ENCODE measurements at regions not wholly inside any gene's neighbourhood (a gene's known extent, or its start where the extent isn't known, plus 50 kb on each side); places are given as distances from the start of the nearest gene placed in this dataset.
"Not testable (repeated sequence)": the region's sequence is repeated elsewhere in the genome, so short reads cannot be mapped to it uniquely, and the experiment has no call there.

DNA sequence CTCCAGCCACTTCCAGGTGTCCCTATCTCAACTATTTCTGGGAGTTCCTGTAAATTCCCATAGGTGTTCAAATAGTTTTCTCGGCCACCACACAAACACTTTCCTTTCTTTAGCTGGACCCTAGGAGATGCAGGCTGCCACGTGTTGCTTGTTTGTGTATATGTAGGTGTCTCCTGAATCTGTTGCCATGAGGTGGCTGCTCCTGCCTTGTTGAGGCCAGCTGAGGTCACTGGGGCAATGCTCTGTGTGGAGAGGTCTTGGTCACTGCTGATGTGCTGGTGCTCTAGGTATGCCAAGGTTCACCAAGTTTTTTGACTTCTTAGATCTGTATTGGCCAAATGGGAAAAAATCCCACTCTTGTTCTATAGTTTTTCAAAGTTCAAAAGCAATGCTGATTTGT is 132.5 kb upstream of the CHD1 start:
- H3K27me3 Mint-ChIP-seq (ENCODE audit: low read depth) = peaks cover 5% of the 10 kb centered on the region
- POLR2A ChIA-PET = no interaction called here
- no peaks in the 10 kb centered on the region for H3K9me3 Mint-ChIP-seq (ENCODE audit: insufficient read depth)
- DNase-seq = no peak
- H3K27ac Mint-ChIP-seq = no peak overlapping the region
- H3K36me3 Mint-ChIP-seq (ENCODE audit: low read depth) = no peaks in the 10 kb centered on the region
- H3K4me1 Mint-ChIP-seq (ENCODE audit: low read depth) = no peaks in the 10 kb centered on the region
- CTCF ChIA-PET = interaction anchor here (0.9 to 5.4 kb wide), 15 partner anchors 9 to 292 kb away, joined by 3 to 49 read pairs (median 6); no protein-coding TSS in a partner anchor
- no peak for ATAC-seq
- no peak overlapping the region for H3K4me3 Mint-ChIP-seq

DNA sequence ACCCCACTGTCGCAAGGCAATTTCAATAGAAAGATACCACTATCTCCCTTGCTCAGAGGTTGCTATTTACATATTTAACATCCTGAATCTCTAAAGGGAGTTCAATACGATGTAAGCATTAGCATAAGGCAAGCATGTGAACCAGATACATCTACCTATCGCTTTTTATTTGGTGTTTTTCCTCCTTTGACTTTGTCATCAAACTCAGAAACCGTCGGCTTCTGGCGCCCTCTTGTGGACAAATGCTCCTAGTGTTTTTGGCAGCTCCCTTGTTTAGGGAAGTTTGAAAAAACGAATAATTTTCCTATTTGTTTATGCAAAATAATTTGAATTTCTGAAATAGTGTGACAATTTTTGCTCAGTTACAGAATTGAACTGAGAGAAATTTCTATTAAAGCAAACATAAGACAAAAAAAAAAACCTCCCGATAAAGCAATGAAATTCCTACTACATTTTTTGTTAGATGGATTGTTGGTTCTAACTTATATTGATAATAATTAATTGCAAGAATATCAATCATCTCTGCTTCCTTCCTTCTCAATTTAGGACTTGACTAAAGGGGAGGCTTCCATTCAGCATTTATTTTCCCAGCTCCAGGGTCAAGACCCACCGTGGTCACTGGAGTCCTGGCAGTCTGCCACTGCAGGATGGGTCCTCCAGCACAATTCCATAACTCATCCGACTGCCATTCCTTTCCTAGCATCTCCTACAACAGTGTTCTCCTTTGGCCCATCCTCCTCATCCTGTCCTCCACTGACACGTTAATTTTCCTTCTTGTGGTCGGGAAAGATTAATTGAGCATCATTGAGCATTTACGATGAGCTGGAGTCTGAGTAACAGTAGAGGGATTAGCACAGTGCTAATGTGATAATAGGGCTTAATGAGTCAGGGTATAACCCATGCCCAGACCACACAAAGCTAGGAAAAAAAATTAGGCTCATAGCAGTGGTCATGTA is 131.8 kb upstream of the CHD1 start:
- no peaks in the 10 kb centered on the region for H3K9me3 Mint-ChIP-seq (ENCODE audit: insufficient read depth)
- POLR2A ChIA-PET = interaction anchor here (1.0 kb wide), 1 partner anchor 148 kb away, joined by 4 read pairs; no protein-coding TSS in a partner anchor
- CTCF ChIA-PET = interaction anchor here (0.6 to 5.4 kb wide), 24 partner anchors 10 to 291 kb away, joined by 3 to 49 read pairs (median 5); no protein-coding TSS in a partner anchor
- no peaks in the 10 kb centered on the region for H3K36me3 Mint-ChIP-seq (ENCODE audit: low read depth)
- DNase-seq (peak; percentile 89), ATAC-seq (no peak)
- no peak overlapping the region for H3K4me3 Mint-ChIP-seq
- no peaks in the 10 kb centered on the region for H3K4me1 Mint-ChIP-seq (ENCODE audit: low read depth)
- H3K27me3 Mint-ChIP-seq (ENCODE audit: low read depth) = peaks cover 5% of the 10 kb centered on the region
- H3K27ac Mint-ChIP-seq = no peak overlapping the region

- Mint-ChIP-seq H3K27ac (no peak overlapping the region), H3K9me3 (ENCODE audit: insufficient read depth) (no peaks in the 10 kb centered on the region), H3K4me3 (no peak overlapping the region), H3K27me3 (ENCODE audit: low read depth) (peaks cover 5% of the 10 kb centered on the region), H3K36me3 (ENCODE audit: low read depth) (no peaks in the 10 kb centered on the region), H3K4me1 (ENCODE audit: low read depth) (peaks cover 3% of the 10 kb centered on the region)
- ChIA-PET CTCF (interaction anchor here (0.6 to 5.4 kb wide), 19 partner anchors 11 to 289 kb away, joined by 3 to 49 read pairs (median 6); no protein-coding TSS in a partner anchor), POLR2A (interaction anchor here (1.0 kb wide), 1 partner anchor 147 kb away, joined by 4 read pairs; no protein-coding TSS in a partner anchor)
- ATAC-seq (no peak), DNase-seq (no peak)
Measured at GRCh38 chr5:99059685-99060084, 130.9 kb upstream of the CHD1 start.

DNA sequence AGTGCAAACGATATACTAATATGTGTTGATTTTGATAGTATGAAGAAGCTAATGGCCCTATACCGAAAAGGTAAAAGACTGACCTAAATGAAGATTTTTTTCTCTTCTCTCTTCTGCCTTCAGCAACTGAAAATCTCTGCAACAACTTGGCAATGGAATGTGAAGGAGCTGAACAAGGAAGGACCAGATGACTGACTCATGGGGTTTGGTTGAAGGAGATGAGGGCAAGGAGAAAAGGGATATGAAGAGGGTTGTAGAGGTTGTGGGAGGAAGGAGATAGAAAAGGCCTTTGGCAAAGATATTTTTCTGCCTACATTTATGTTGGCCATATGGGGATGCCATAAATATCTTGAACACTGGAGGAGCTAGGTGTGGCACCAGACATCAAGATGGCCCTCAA is 129.7 kb upstream of the CHD1 start:
- ATAC-seq = no peak
- POLR2A ChIA-PET = interaction anchor here (1.0 kb wide), 1 partner anchor 130 kb away, joined by 5 read pairs; the partner anchor contains the start of gene CHD1
- Mint-ChIP-seq H3K9me3 (ENCODE audit: insufficient read depth) (no peaks in the 10 kb centered on the region), H3K27ac (no peak overlapping the region), H3K4me1 (ENCODE audit: low read depth) (peaks cover 3% of the 10 kb centered on the region), H3K4me3 (no peak overlapping the region), H3K27me3 (ENCODE audit: low read depth) (peaks cover 5% of the 10 kb centered on the region), H3K36me3 (ENCODE audit: low read depth) (no peaks in the 10 kb centered on the region)
- DNase-seq = no peak
- CTCF ChIA-PET = interaction anchor here (0.9 to 5.4 kb wide), 9 partner anchors 13 to 290 kb away, joined by 3 to 49 read pairs (median 4); no protein-coding TSS in a partner anchor

DNA sequence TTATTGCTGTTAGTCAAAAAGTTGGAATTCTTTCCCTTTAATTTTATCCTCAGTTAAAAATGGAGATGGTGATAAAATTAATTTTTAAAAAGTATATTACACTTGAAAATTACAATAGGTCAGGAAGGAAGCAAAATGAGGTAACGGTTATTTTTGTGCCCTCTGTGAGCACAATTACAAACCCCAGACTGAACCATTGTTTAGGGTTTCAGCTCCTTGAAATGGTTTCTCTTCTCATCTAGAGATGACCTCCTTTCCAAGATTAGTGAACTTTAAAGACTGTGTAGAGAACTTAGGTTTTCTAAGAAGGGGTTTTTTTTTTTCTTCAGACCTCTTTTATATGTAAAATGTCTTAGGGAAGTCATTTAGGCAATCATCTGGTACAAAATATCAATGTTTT is 126.2 kb upstream of the CHD1 start:
- ATAC-seq (no peak), DNase-seq (no peak)
- no peaks in the 10 kb centered on the region for H3K9me3 Mint-ChIP-seq (ENCODE audit: insufficient read depth)
- H3K4me3 Mint-ChIP-seq = no peak overlapping the region
- no peak overlapping the region for H3K27ac Mint-ChIP-seq
- H3K4me1 Mint-ChIP-seq (ENCODE audit: low read depth) = peaks cover 3% of the 10 kb centered on the region
- peaks cover 4% of the 10 kb centered on the region for H3K27me3 Mint-ChIP-seq (ENCODE audit: low read depth)
- POLR2A ChIA-PET = no interaction called here
- no peaks in the 10 kb centered on the region for H3K36me3 Mint-ChIP-seq (ENCODE audit: low read depth)
- CTCF ChIA-PET = interaction anchor here (1.3 to 1.7 kb wide), 2 partner anchors 11 to 132 kb away, joined by 3 to 4 read pairs; no protein-coding TSS in a partner anchor

GRCh38 chr5:99045871-99046270 is 117.1 kb upstream of the CHD1 start:
- Mint-ChIP-seq H3K4me3 (no peak overlapping the region), H3K27ac (no peak overlapping the region)

DNA sequence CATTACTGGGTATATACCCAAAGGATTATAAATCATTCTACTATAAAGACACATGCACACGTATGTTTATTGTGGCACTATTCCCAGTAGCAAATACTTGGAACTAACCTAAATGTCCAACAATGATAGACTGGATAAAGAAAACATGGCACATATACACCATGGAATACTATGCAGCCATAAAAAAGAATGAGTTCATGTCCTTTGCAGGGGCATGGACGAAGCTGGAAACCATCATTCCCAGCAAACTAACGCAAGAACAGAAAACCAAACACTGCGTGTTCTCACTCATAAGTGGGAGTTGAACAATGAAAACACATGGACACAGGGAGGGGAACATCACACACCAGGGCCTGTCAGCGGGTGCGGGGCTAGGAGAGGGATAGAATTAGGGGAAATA is 114.5 kb upstream of the CHD1 start:
- peaks cover 30% of the 10 kb centered on the region for H3K9me3 Mint-ChIP-seq (ENCODE audit: insufficient read depth)
- ATAC-seq; H3K27me3 Mint-ChIP-seq (ENCODE audit: low read depth); H3K27ac Mint-ChIP-seq; DNase-seq; H3K4me3 Mint-ChIP-seq: not testable (repeated sequence)
- peaks cover 35% of the 10 kb centered on the region for H3K36me3 Mint-ChIP-seq (ENCODE audit: low read depth)
- CTCF ChIA-PET = interaction anchor here (1.4 kb wide), 1 partner anchor 11 kb away, joined by 3 read pairs; no protein-coding TSS in a partner anchor
- POLR2A ChIA-PET = interaction anchor here (1.1 kb wide), 1 partner anchor 102 kb away, joined by 3 read pairs; no protein-coding TSS in a partner anchor
- H3K4me1 Mint-ChIP-seq (ENCODE audit: low read depth) = peaks cover 12% of the 10 kb centered on the region

More at GRCh38 chr5:99045871-99046270, 117.1 kb upstream of the CHD1 start:
- CTCF ChIA-PET = interaction anchor here (3.0 kb wide), 1 partner anchor 13 kb away, joined by 13 read pairs; no protein-coding TSS in a partner anchor
- DNase-seq (no peak), ATAC-seq (no peak)
- POLR2A ChIA-PET = no interaction called here
- Mint-ChIP-seq H3K27me3 (ENCODE audit: low read depth) (peaks cover 2% of the 10 kb centered on the region), H3K9me3 (ENCODE audit: insufficient read depth) (peaks cover 9% of the 10 kb centered on the region), H3K4me1 (ENCODE audit: low read depth) (no peaks in the 10 kb centered on the region), H3K36me3 (ENCODE audit: low read depth) (peaks cover 15% of the 10 kb centered on the region)

DNA sequence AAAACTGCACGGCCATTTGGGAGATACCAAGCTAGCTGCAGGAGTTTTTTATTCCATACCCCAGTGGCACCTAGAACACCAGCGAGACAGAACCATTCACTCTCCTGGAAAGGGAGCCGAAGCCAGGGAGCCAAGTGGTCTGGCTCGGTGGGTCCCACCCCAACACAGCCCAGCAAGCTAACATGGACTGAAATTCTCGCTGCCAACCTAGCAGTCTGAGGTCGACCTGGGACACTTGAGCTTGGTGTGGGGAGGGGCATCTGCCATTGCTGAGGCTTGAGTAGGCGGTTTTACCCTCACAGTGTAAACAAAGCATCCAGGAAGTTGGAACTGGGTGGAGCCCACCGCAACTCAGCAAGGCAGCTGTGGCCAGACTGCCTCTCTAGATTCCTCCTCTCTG is 108.9 kb upstream of the CHD1 start:
- peaks cover 46% of the 10 kb centered on the region for H3K36me3 Mint-ChIP-seq (ENCODE audit: low read depth)
- no peaks in the 10 kb centered on the region for H3K27me3 Mint-ChIP-seq (ENCODE audit: low read depth)
- peaks cover 55% of the 10 kb centered on the region for H3K4me1 Mint-ChIP-seq (ENCODE audit: low read depth)
- CTCF ChIA-PET = interaction anchor here (1.0 to 1.6 kb wide), 2 partner anchors 22 to 132 kb away, joined by 3 to 9 read pairs; no protein-coding TSS in a partner anchor
- peak overlapping the region; percentile 77 for H3K27ac Mint-ChIP-seq
- ATAC-seq (peak; percentile 68), DNase-seq (peak; percentile 82)
- H3K9me3 Mint-ChIP-seq (ENCODE audit: insufficient read depth) = peaks cover 30% of the 10 kb centered on the region
- peak overlapping the region; percentile 30 for H3K4me3 Mint-ChIP-seq
- POLR2A ChIA-PET = interaction anchor here (0.6 to 3.0 kb wide), 3 partner anchors 104 to 171 kb away, joined by 3 to 14 read pairs (median 4); partner anchors contain the start of gene CHD1

DNA sequence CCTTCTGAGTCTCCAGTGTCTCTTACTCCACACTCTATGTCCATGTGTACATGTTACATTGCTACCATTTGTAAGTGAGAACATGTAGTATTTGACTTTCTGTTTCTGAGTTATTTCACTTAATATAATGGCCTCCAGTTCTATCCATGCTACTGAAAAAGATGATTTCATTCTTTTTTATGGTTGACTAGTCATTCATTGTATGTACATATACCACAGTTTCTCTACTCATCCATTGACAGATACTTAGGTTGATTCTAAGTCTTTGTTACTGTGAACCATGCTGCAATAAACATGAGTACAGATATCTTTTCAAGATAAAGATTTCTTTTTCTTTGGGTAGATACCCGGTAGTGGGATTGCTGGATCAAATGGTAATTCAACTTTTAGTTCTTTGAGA is 107.1 kb upstream of the CHD1 start:
- ChIA-PET POLR2A (no interaction called here), CTCF (interaction anchor here (0.9 kb wide), 1 partner anchor 9 kb away, joined by 3 read pairs; no protein-coding TSS in a partner anchor)
- ATAC-seq (no peak), DNase-seq (no peak)
- Mint-ChIP-seq H3K36me3 (ENCODE audit: low read depth) (peaks cover 31% of the 10 kb centered on the region), H3K9me3 (ENCODE audit: insufficient read depth) (peaks cover 21% of the 10 kb centered on the region), H3K27ac (no peak overlapping the region), H3K4me1 (ENCODE audit: low read depth) (peaks cover 65% of the 10 kb centered on the region), H3K27me3 (ENCODE audit: low read depth) (no peaks in the 10 kb centered on the region), H3K4me3 (no peak overlapping the region)

- ATAC-seq = no peak
- peaks cover 21% of the 10 kb centered on the region for H3K36me3 Mint-ChIP-seq (ENCODE audit: low read depth)
- ChIA-PET POLR2A (interaction anchor here (0.6 kb wide), 1 partner anchor 105 kb away, joined by 3 read pairs; no protein-coding TSS in a partner anchor), CTCF (no interaction called here)
- no peaks in the 10 kb centered on the region for H3K27me3 Mint-ChIP-seq (ENCODE audit: low read depth)
- DNase-seq = no peak
- peaks cover 7% of the 10 kb centered on the region for H3K9me3 Mint-ChIP-seq (ENCODE audit: insufficient read depth)
- peak overlapping the region; percentile 81 for H3K4me3 Mint-ChIP-seq
- peak overlapping the region; percentile 76 for H3K27ac Mint-ChIP-seq
- peaks cover 67% of the 10 kb centered on the region for H3K4me1 Mint-ChIP-seq (ENCODE audit: low read depth)
Measured at GRCh38 chr5:99034336-99034735, 105.5 kb upstream of the CHD1 start.

DNA sequence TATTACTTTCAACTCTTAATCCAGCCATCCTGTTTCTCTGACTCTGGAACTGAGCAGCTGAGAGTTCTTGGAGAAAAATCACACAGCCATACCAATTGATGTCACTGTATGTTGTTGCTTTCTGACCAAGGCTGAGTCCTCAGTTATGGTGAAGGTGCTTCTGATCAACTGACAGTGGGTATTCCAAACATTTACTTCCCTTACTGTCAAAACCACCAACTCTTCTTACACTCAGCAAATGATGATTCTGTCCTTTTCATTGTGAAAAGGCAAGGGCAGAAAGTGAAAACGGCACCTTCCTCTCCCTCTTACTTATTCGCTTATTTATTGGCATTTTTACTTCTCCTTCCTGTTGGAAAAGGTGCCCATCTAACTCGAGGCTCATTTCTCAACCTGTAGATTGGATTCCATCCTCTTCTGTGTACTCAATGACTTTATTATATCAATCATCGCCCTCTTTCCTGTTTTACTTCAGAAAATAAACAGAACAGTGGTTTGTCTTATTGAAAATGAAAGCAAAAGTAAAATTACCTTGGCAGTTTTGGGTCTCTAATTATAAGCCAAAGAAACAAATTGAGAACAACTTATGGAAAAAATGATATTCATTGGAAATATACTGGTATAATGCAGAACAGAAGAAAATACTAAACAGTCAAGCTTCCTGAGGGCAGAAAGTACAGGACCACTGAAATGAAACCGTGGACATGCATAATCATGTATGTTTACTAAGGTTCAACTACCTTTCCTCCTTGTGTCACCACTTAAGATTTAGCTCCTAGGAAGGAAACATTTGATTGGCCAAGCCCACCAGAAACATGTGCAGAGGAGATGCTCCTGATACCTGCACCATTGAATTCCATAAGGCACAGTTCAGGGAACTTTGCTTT is 104.5 kb upstream of the CHD1 start:
- H3K4me3 Mint-ChIP-seq = peak overlapping the region; percentile 81
- no peaks in the 10 kb centered on the region for H3K9me3 Mint-ChIP-seq (ENCODE audit: insufficient read depth)
- ATAC-seq = peak; percentile 66
- peaks cover 61% of the 10 kb centered on the region for H3K4me1 Mint-ChIP-seq (ENCODE audit: low read depth)
- H3K36me3 Mint-ChIP-seq (ENCODE audit: low read depth) = peaks cover 11% of the 10 kb centered on the region
- H3K27ac Mint-ChIP-seq = peak overlapping the region; percentile 94
- POLR2A ChIA-PET = interaction anchor here (1.7 kb wide), 1 partner anchor 104 kb away, joined by 14 read pairs; the partner anchor contains the start of gene CHD1
- no peaks in the 10 kb centered on the region for H3K27me3 Mint-ChIP-seq (ENCODE audit: low read depth)
- CTCF ChIA-PET = interaction anchor here (0.6 to 2.6 kb wide), 10 partner anchors 25 to 264 kb away, joined by 3 to 11 read pairs (median 4); no protein-coding TSS in a partner anchor
- DNase-seq = no peak

All from activated CD8-positive, alpha-beta T cell treated with anti-CD3 and anti-CD28 coated beads, Interleukin-2, amount 10 ng/mL, durations not matched to agents 7 days and 5 days (primary cell).